ENCODE measurements at regions not wholly inside any gene's neighbourhood (a gene's known extent, or its start where the extent isn't known, plus 50 kb on each side); places are given as distances from the start of the nearest gene placed in this dataset.
"Not testable (repeated sequence)": the region's sequence is repeated elsewhere in the genome, so short reads cannot be mapped to it uniquely, and the experiment has no call there.

DNA sequence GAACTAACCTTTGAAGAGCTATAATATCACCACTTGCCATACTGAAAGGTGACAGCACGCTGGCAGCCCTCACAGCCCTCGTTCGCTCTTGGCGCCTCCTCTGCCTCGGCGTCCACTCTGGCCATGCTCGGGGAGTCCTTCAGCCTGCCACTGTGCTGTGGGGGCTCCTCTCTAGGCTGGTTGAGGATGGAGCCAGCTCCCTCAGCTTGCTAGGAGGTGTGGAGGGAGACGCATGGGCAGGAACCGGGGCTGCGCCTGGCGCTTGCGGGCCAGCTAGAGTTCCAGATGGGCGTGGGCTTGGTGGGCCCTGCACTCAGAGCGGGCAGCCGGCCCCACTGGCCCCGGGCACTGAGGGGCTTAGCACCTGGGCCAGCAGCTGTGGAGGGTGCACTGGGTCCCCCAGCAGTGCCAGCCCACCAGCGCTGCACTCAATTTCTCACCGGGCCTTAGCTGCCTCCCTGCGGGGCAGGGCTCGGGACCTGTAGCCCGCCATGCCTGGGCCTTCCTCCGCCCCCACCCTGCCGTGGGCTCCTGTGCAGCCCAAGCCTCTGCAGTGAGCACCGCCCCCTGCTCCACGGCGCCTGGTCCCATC, 329.7 kb downstream of the LMBRD1 start:
- DNase-seq = no peak

DNA sequence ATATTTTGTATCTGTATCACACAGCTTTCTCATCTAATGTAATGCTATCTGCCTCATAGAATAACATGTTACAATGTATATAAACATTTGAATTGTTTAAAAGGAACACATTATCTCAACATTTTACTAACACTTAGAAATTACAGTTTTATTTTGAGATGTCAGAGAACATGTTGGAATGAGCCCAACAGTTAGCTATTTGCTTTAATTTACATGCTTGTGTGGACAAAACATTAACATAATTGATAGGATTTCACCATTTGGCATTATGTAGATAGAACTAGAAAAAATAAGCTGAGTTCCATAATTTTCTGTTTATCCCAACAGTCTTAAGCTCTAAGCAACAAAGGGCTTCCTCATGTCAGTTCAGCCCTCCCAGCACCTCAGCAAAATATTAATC, 330.9 kb downstream of the LMBRD1 start:
- DNase-seq = no peak

DNA sequence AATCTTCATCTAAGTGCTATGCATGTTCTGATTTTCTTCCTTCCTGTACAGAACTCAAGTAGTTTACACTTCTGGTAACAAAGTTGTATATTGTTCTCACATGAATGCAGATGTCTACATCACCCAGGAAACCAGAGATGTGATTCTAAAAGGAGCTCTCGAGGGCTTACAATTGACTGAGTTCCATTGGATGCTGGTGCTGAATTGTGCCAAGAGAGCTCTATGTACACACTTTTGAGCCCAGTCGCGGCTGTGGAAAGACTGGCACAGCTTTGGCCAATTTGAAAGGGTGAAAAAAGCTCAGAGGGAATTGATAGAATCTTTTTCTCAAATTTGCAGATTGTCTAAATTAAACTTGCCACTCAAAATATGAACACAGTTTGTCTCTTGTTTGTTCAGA, 340.7 kb downstream of the LMBRD1 start:
- DNase-seq = no peak

DNA sequence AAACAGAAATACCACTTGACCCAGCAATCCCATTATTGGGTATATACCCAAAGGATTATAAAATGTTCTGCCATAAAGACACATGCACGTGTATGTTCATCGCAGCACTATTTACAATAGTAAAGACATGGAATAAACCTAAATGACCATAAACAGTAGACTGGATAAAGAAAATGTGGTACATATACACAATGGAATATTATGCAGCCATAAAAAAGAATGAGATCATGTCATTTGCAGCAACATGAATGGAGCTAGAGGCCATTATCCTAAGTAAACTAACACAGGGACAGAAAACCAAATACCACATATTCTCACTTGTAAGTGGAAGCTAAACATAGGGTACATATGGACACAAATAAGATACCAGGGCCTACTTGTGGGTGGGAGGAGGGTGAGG, 342.2 kb downstream of the LMBRD1 start:
- not testable (repeated sequence) for DNase-seq

DNA sequence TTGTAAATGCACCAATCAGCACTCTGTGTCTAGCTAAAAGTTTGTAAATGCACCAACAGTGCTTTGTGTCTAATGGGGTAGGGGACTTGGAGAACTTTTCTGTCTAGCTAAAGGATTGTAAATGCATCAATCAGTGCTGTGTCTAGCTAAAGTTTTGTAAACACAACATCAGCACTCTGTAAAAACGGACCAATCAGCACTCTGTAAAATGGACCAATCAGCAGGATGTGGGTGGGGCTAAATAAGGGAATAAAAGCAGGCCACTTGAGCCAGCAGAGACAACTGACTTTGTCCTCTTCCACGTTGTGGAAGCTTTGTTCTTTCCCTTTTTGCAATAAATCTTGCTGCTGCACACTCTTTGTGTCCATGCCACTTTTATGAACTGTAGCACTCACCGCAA, 346.3 kb downstream of the LMBRD1 start:
- not testable (repeated sequence) for DNase-seq

DNA sequence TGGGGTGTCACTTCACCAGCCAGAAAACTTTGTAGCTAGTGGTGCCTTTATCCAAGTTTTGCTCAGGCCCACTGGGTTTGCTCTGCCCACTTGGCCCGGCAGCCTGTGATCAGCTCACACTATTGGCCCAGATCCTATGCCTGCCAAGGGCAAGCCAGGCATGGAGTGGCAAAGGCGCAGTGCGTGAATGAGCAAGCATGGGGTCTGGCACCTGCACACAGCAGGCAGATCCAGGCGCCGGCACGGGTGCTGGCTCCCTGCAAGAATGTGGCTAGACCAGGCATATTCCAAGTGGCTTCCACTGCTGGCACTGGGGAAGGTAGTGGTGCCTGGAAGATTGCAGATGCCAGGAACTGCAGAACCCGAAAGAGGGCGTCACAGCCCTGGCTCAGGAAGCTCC, 346.9 kb downstream of the LMBRD1 start:
- DNase-seq = no peak
